ENCODE measurements at regions not wholly inside any gene's neighbourhood (a gene's known extent, or its start where the extent isn't known, plus 50 kb on each side); places are given as distances from the start of the nearest gene placed in this dataset.

DNA sequence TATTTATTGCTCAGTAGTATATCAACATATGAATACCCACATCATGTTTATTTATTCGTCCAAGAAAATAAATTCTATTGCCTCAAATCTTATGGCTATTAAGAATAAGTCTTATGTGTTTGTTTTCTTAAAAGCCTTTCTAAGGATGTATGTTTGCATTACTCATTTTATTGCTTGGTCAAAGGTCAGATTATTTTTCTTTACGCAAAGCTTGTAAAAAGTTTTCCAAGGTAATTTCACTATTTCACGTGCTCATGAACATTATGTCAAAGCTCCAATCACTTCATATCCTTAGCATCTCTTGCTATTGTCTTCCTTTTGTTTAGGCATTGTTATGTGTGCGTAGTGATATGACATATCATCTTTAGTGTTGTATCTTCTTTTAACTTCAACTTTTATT, 258.5 kb upstream of the FSTL5 start:
- H3K9me3 Mint-ChIP-seq (ENCODE audit: unreplicated experiment) = no peaks in the 10 kb centered on the region
- TF ChIP-seq, protein P1, sequence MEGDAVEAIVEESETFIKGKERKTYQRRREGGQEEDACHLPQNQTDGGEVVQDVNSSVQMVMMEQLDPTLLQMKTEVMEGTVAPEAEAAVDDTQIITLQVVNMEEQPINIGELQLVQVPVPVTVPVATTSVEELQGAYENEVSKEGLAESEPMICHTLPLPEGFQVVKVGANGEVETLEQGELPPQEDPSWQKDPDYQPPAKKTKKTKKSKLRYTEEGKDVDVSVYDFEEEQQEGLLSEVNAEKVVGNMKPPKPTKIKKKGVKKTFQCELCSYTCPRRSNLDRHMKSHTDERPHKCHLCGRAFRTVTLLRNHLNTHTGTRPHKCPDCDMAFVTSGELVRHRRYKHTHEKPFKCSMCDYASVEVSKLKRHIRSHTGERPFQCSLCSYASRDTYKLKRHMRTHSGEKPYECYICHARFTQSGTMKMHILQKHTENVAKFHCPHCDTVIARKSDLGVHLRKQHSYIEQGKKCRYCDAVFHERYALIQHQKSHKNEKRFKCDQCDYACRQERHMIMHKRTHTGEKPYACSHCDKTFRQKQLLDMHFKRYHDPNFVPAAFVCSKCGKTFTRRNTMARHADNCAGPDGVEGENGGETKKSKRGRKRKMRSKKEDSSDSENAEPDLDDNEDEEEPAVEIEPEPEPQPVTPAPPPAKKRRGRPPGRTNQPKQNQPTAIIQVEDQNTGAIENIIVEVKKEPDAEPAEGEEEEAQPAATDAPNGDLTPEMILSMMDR (IDR thresholded peaks at IDR 0.05; ENCODE audit: unreplicated experiment) = no peak
- no peaks in the 10 kb centered on the region for H3K4me1 Mint-ChIP-seq (ENCODE audit: unreplicated experiment)
- H3K27ac Mint-ChIP-seq (ENCODE audit: unreplicated experiment) = no peak overlapping the region
- H3K27me3 Mint-ChIP-seq (ENCODE audit: unreplicated experiment) = no peaks in the 10 kb centered on the region
- DNase-seq (ENCODE audit: low spot score) = no peak
- H3K36me3 Mint-ChIP-seq (ENCODE audit: low read depth, unreplicated experiment) = no peaks in the 10 kb centered on the region
- H3K4me3 Mint-ChIP-seq (ENCODE audit: unreplicated experiment) = no peak overlapping the region

DNA sequence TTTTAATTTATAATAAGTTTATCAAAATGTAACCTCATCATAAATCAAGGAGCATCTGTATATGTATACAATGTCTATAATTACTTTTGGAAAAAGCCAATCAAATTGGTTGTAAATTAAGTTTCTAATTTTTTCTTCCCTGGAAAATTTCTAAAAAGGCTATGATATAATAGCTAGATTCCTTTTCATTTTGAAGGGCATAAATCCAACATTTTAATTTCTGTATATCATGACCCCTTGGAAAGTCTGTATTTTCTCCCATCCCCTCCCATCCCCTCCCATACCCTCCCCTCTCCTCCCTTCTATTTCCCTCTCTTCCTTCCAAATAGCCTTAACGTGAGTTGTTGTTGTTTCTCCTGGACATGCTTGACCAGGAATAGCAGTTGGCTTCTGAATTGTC, 247.1 kb upstream of the FSTL5 start:
- Mint-ChIP-seq H3K27me3 (ENCODE audit: unreplicated experiment) (no peaks in the 10 kb centered on the region), H3K27ac (ENCODE audit: unreplicated experiment) (no peak overlapping the region), H3K4me1 (ENCODE audit: unreplicated experiment) (no peaks in the 10 kb centered on the region), H3K9me3 (ENCODE audit: unreplicated experiment) (no peaks in the 10 kb centered on the region), H3K4me3 (ENCODE audit: unreplicated experiment) (no peak overlapping the region), H3K36me3 (ENCODE audit: low read depth, unreplicated experiment) (no peaks in the 10 kb centered on the region)
- TF ChIP-seq, protein P1 (IDR thresholded peaks at IDR 0.05; ENCODE audit: unreplicated experiment) = no peak
- no peak for DNase-seq (ENCODE audit: low spot score)

DNA sequence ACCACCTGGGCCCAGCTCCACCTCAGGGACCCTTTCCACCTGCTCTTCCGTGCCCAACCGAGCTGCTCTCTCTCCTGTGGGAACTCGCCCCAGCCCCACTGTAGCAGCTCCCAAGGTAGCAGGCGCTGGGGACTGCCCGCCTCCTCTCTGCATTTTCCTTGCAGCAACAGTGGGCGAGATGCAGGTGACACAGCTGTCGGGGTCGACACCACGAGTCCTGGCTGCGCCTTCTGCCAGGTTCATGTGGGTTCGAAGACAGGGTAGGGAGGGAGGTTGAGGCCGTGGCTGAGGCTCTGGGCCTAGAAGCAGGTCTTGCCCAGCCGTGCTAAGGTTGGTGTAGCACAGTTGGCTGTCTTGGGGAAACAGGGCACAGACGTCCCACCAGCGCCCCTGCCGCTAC, 245.2 kb upstream of the FSTL5 start:
- Mint-ChIP-seq H3K4me1 (ENCODE audit: unreplicated experiment) (no peaks in the 10 kb centered on the region), H3K27ac (ENCODE audit: unreplicated experiment) (no peak overlapping the region), H3K9me3 (ENCODE audit: unreplicated experiment) (no peaks in the 10 kb centered on the region), H3K4me3 (ENCODE audit: unreplicated experiment) (no peak overlapping the region), H3K27me3 (ENCODE audit: unreplicated experiment) (no peaks in the 10 kb centered on the region), H3K36me3 (ENCODE audit: low read depth, unreplicated experiment) (no peaks in the 10 kb centered on the region)
- TF ChIP-seq, protein P1 (IDR thresholded peaks at IDR 0.05; ENCODE audit: unreplicated experiment) = no peak
- DNase-seq (ENCODE audit: low spot score) = no peak

DNA sequence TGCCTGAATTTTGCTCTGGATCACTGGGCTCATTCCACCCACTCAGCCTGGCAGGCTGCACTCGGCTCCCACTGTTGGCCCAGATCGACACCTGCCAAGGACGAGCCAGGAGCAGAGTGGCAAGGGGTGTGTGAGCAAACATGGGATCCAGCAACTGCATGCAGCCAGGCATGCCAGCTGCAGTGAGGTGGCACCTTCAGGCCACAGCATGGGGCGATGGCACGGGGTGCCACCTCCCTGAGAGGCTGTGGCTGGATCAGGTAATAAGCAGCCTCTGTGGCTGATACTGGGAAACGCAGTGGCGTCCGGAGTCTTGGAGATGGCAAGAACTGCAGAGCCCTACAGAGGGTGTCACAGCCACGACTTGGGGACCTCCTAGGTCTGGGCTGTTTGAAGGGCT, 244.5 kb upstream of the FSTL5 start:
- H3K4me1 Mint-ChIP-seq (ENCODE audit: unreplicated experiment) = no peaks in the 10 kb centered on the region
- H3K9me3 Mint-ChIP-seq (ENCODE audit: unreplicated experiment) = no peaks in the 10 kb centered on the region
- DNase-seq (ENCODE audit: low spot score) = no peak
- no peak overlapping the region for H3K4me3 Mint-ChIP-seq (ENCODE audit: unreplicated experiment)
- no peaks in the 10 kb centered on the region for H3K27me3 Mint-ChIP-seq (ENCODE audit: unreplicated experiment)
- no peaks in the 10 kb centered on the region for H3K36me3 Mint-ChIP-seq (ENCODE audit: low read depth, unreplicated experiment)
- TF ChIP-seq, protein P1 (IDR thresholded peaks at IDR 0.05; ENCODE audit: unreplicated experiment) = no peak
- no peak overlapping the region for H3K27ac Mint-ChIP-seq (ENCODE audit: unreplicated experiment)

DNA sequence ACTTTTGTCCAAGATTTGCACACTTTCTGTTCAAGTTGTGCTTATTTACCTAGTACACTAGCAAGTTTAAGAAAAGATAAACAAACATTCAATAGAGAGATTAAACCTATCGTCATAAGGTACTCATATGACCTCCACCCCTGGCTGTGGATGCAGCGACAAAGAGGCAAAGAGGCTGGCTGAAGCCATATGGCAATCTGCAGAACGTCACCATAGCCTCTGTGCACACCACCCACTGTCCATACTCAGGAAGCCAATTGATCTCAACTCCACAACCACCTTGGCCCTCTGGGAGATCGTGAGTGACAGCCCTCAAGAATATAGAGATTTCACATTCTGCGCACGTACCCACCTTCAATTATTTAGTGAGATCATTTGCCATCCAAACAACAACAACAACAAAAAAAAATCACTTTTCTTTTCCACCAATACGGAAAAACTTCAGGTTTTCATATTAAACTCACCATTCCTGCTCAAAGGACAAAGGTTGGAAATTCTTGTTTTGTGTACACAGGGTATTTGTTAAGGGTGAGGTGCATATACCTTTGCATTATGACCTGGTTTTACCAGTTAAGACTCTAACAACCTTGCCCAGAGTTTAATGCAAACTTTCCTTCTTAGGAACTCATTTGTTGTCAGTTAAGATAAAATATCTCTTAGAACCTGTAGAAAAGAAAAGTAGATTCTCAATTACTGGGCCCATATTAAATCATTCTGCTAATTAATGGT, 243.0 kb upstream of the FSTL5 start:
- Mint-ChIP-seq H3K9me3 (ENCODE audit: unreplicated experiment) (no peaks in the 10 kb centered on the region), H3K27ac (ENCODE audit: unreplicated experiment) (no peak overlapping the region)

More for the DNA sequence above, 243.0 kb upstream of the FSTL5 start:
- DNase-seq (ENCODE audit: low spot score) = no peak
- TF ChIP-seq, protein P1 (IDR thresholded peaks at IDR 0.05; ENCODE audit: unreplicated experiment) = no peak
- Mint-ChIP-seq H3K36me3 (ENCODE audit: low read depth, unreplicated experiment) (no peaks in the 10 kb centered on the region), H3K4me3 (ENCODE audit: unreplicated experiment) (no peak overlapping the region), H3K4me1 (ENCODE audit: unreplicated experiment) (no peaks in the 10 kb centered on the region), H3K27me3 (ENCODE audit: unreplicated experiment) (no peaks in the 10 kb centered on the region)

Measured in endothelial cell (in vitro differentiated cells).